HG03095 (cell line): ENCODE measurements at regions not wholly inside any gene's neighbourhood (a gene's known extent, or its start where the extent isn't known, plus 50 kb on each side); places are given as distances from the start of the nearest gene placed in this dataset.
"Not testable (repeated sequence)": the region's sequence is repeated elsewhere in the genome, so short reads cannot be mapped to it uniquely, and the experiment has no call there.

Source experiments
- ATAC-seq: cut with Tn5 transposase; IDR thresholded peaks from one replicate; pipeline ENCODE4 v1.9.1; 2021; ENCODE audit warnings: moderate library complexity; ENCODE audit not compliant: unreplicated experiment

GRCh38 chr10:94124147-94124546 is 130.4 kb downstream of the PLCE1 start:
- ATAC-seq: not testable (repeated sequence)

GRCh38 chr10:94125268-94125667 is 131.5 kb downstream of the PLCE1 start:
- ATAC-seq: not testable (repeated sequence)

- no peak for ATAC-seq
Measured at GRCh38 chr10:94125856-94126255, 132.1 kb downstream of the PLCE1 start.

- no peak for ATAC-seq
Measured at GRCh38 chr10:94129393-94130130, 135.8 kb downstream of the PLCE1 start.

GRCh38 chr10:94131885-94132284 is 138.2 kb downstream of the PLCE1 start:
- ATAC-seq: no peak

GRCh38 chr10:94133239-94133638 is 139.5 kb downstream of the PLCE1 start:
- no peak for ATAC-seq

DNA sequence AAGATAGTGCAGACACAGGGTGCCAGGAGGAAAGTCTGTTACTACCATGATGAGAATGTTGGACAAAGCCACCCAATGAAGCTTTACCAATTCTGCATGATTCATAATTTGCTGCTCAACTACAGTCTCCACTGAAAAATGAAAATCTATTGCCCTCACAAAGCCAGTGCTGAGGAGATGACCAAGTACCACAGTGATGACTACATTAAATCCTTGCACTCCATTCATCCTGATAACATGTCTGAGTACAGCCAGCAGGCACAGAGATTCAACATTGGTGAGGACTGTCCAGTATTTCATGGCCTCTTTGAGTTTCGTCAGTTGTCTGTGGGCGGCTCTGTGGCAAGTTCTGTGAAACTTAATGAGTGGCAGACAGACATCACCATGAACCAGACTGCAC is 144.0 kb downstream of the PLCE1 start:
- no peak for ATAC-seq

- no peak for ATAC-seq
Measured at GRCh38 chr10:94138391-94138790, 144.7 kb downstream of the PLCE1 start.

DNA sequence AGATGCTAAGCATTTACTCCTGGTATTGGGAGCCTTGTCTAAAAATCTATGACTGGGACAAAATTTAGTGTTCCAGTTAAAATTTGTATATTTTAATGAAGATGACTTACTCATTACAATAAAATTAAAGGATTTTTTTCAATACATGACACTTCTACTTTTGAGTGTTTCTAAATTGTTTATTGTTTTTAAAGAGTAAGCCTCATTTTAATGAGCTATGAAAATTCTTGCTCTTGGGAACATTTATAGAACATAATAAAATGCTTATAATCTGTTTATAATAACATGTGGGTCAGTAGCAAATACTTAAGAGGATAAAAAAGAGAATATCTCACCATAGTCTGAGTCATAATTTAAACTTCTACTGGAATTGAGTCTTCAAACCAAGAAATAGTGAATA is 149.5 kb downstream of the PLCE1 start:
- ATAC-seq: no peak

GRCh38 chr10:94146313-94146712 is 152.6 kb downstream of the PLCE1 start:
- ATAC-seq: no peak

DNA sequence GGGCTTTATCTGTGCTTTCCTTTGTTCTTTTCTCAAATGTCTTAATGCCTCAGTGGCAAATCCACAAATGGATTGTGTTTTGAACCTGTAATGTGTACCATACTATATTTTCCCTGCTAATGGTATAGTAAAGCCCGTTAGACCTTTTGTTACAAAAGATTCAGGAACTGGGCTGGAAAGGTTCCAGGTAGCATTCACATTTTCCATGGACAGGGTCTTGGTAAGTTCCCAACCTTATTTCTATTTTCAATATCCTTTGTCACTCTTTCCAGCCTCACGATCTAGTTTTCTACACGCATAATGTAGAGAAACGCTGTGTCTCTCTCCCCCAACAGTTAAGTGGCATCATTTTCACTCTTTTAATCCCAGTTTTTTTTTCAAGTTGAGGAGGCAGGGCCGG is 153.0 kb downstream of the PLCE1 start:
- ATAC-seq: no peak

DNA sequence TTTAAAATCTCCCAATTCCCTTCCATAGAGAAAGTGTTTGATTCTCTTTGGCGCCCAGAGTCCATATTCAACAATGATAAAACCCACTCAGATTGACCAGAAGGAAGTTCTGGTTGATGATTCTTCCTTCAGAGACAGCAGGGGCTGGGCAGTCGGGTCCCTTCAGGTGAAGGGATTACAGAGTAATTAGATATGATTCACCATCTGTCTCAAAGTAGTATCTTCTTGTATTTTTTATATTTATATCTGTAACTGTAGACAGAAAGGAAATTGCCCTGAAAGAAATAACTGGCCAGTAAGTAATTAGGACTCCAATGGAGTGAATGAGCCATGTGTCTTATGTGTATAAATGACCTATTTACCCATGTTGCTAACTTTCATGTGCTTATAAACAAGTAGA is 156.0 kb downstream of the PLCE1 start:
- no peak for ATAC-seq

- ATAC-seq: no peak
Measured at GRCh38 chr10:94150541-94151184, 156.9 kb downstream of the PLCE1 start.

- no peak for ATAC-seq
Measured at GRCh38 chr10:94155722-94156271, 162.1 kb downstream of the PLCE1 start.

DNA sequence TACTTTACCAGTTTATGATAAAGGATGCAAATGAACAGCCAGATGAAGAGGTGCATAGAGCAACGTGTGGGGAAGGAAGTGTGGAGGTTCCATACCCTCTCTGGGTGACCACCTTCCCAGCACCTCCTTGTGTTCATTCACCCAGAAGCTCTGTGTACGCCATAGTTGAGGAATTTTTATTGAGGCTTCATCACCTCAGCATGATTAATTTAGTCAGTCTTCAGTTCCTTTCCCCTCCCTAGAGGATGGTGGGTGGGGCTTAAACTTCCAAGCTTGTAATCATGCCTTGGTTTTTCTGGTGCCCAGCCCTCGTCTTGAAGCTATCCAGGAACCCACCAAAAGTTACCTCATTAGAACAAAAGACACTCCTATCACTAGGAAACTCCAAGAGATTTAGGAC is 162.7 kb downstream of the PLCE1 start:
- ATAC-seq: no peak

DNA sequence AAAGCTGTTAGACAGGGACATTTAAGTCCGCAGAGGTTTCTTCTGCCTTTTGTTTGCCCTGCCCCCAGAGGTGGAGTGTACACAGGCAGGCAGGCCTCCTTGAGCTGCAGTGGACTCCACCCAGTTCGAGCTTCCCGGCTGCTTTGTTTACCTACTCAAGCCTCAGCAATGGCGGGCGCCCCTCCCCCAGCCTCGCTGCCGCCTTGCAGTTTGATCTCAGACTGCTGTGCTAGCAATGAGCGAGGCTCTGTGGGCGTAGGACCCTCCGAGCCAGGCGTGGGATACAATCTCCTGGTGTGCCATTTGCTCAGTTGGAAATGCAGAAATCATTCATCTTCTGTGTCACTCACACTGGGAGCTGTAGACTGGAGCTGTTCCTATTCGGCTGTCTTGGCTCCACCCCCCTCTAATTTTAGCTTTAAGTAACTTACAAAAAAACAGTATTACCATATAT is 171.5 kb downstream of the PLCE1 start:
- not testable (repeated sequence) for ATAC-seq

DNA sequence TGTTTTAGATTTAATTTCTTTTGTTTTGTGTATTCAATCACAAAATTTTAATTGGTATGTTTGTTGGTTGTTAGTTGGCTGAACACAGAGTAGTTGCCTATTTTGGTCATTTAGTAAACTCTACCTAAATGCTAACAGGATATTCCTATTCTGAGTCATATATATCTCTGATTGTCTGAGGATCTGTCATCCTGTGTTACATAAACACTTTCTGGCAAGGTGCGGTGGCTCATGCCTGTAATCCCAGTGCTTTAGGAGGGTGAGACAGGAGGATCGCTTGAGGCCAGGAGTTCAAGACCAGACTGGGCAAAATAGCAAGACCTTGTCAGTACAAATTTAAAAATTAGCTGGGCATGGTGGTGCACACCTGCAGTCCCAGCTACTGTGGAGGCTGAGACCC is 178.6 kb downstream of the PLCE1 start:
- ATAC-seq: no peak

GRCh38 chr10:94173594-94173993 is 179.9 kb downstream of the PLCE1 start:
- ATAC-seq: no peak

DNA sequence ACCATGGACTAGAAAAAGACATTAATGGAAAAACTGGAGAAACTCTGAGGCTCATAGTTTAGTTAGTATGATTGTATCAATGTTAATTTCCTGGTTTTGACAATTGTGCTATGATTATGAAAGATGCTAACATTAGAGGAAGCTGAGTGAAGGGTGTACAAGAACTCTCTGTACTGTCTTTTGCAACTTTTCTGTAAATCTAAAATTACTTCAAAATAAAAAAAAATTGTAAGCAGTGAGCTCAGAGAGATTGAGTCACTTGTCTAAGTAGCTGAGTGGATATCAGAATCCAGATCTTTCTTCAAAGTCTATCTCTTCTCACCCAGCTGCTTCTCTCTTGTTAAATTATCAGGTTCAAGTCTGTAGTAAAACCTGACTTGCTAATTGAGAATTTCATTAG is 181.1 kb downstream of the PLCE1 start:
- ATAC-seq: no peak

DNA sequence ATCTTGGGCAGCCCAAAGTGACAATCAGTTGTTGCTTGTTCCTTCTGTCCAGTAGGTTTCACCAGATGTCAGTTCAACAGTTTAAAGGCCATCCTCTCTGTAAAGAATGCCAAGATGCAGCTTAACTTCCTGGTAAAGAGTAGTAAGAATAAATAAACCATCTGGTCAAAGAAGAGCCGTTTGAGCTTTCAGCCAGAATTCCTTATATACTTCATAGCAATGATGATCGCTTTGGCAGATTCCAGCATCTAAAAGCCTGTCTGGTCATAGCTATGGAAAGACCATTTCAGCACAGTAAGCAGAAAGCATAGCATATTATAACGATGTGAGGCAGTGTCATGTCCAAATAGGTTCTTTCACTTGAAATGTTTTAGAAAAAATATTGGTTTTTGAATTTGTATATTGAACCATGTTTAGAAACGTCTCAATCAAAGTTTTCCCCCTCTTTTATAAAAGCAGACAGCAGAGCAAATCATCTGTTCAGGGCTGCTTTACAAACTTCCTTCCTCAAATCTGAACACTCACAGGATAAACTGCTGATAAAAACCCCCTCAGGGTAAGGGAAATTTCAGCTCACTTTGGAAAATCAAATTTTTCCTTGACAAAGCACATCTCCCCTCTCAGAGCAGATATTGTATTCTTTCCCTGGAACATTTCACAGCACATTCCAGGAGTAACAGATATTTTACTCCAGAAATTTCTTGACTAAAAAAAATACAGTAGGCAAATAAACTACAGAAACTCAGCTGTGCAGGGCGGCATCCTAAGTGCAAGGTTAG is 184.1 kb downstream of the NOC3L start:
- ATAC-seq: no peak

- ATAC-seq: no peak
Measured at GRCh38 chr10:94180576-94180975, 182.2 kb downstream of the NOC3L start.
